Stimulated activated CD8-positive, alpha-beta memory T cell treated with anti-CD3 and anti-CD28 coated beads, Interleukin-2, amount 100 ng/mL, for 1 hour (primary cell): ENCODE measurements at regions not wholly inside any gene's neighbourhood (a gene's known extent, or its start where the extent isn't known, plus 50 kb on each side); places are given as distances from the start of the nearest gene placed in this dataset.

Experiments
- DNase-seq, 2 donors: peaks; one replicate each; pipeline ENCODE4 v3.0.0-alpha.2; 2020; ENCODE audit warnings: low read depth in 2 of 2

DNA sequence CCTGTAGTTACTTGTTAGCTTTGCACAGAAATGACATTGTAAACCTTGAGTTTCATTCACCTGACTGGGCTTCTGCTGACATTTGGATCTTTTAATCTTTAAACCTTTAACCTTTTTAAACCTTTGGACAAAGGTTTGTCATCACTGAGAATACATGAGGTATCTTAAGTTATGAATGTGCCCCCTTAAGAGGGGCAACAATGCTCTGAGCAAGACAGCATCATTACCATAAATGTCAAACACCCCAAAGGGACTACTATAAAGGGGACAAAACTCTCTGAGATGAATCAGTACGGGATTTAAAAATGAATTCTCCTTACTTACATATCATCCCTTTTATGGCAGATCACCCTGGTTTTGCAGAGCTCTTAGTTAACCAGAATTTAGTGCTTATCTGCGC is 203.3 kb downstream of the COG6 start:
- no peak for DNase-seq

DNA sequence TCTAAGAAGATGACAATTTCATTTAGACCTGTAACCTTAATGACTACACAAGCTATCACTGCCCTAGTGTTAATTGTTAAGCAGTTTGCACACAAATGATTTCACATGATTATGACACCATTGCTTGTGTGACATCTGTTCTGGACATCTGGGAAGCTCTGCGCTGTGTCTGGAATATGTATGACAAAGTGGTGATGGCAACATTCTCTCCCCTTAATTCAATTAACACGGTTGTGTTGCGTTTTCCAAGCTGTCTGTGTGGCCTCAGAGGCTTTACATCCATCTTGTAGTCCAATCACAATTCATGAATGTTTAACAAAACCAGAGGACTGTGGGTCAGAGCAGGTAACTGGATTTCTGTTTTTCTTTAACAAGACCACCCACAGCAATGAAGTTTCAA is 204.4 kb downstream of the COG6 start:
- DNase-seq, result no peak

GRCh38 chr13:39862900-39863299 is 207.4 kb downstream of the COG6 start:
- no peak for DNase-seq

GRCh38 chr13:39864221-39864620 is 208.8 kb downstream of the COG6 start:
- DNase-seq, result no peak

- no peak for DNase-seq
Measured at GRCh38 chr13:39866722-39867121, 211.3 kb downstream of the COG6 start.

- DNase-seq, result no peak
Measured at GRCh38 chr13:39867807-39868206, 212.3 kb downstream of the COG6 start.

GRCh38 chr13:39870197-39870747 is 214.8 kb downstream of the COG6 start:
- DNase-seq, result no peak

GRCh38 chr13:39874331-39875053 is 219.0 kb downstream of the COG6 start:
- DNase-seq, result no peak

GRCh38 chr13:39875111-39875987 is 219.9 kb downstream of the COG6 start:
- DNase-seq, result no peak

DNA sequence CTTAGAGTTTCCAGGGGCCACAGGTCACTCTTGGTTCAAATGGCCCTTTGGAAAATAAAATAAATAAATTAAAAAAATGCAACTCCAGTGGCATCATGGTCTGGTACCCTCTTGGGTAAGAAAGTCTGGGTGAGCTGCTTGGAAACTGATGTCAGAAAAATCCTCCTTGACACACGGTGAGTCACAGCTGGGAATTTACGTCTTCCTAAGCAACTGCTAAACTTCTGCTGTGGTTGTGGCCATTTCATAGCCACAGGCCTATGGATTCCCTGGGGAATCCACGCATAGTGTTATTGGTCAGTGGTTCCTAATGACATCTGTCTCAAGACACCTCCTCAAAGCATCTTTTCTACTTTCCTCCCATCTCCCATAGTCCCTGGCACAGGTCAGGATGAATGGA is 220.8 kb downstream of the COG6 start:
- DNase-seq, result no peak

GRCh38 chr13:39877134-39877533 is 221.7 kb downstream of the COG6 start:
- no peak for DNase-seq

DNA sequence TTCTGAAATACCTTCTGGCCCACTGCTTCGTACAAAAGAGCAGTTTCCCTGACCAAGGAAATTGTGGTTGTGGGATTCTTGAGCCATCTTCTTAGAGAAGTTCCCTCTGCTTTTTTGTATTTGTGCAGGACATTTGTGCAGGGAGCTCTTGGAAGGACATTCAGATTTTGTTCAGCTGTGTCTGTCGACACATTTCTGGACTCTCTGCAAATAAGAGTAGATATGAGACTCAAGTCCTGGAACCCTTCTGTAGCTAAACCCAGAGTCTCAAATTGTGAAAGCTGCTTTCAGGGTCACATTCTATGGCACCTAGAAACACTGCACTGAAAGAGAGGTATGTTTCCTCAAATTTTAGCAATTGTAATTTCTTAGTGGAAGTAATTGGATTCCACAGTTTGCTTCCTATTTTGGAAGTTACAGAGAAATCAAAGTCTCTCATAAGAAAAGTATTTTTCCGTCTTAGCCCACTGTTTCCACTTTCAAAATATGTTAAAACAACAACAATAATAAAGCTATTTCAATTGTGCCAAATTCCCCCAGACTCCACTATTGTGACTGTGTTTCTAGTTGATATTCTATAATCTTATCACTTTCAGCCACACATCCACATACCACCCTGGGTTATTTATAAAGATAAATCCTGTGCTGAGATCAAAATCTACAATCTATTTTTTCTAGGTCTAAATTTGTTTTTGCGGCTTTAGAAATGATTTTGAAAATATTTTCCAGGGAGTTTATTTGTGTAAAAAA is 224.0 kb downstream of the COG6 start:
- no peak for DNase-seq

GRCh38 chr13:39881383-39881782 is 225.9 kb downstream of the COG6 start:
- no peak for DNase-seq

DNA sequence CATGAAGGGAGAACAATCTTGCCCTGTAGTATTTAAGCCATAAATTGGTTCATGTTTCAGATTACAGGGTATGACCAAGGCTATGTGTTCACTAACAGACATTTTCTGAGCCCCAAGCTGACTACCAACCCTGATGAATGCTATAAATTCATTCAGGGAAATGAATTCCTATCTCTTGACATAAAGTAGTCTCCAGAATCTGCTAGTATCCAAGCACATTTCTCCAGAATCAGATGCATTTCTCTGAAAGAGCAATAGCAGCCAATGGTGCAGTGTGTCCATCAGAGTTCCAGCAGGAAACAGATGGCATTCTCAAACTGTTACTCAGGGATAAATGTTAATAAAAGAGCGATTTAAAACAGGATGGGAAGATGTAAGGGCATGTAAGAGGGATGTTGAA is 226.4 kb downstream of the COG6 start:
- no peak for DNase-seq

DNA sequence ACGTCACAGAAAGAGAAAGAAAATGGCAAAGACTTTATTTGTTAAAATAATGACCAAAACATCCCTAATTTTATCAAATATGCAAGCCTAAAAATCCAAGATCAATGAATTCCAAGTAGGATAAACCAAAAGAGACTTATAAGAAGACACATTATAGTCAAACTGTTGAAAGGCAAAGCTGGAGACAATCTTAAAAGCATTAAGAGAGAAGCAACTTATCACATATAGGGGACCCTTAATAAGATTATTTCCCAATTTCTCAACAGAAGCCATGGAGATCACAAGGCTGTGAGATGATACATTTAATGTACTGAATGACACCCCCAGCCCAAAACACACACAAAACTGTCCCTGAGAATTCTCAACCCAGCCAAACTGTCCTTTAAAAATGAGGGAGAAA is 228.7 kb downstream of the COG6 start:
- no peak for DNase-seq

GRCh38 chr13:39886336-39886735 is 230.9 kb downstream of the COG6 start:
- no peak for DNase-seq

DNA sequence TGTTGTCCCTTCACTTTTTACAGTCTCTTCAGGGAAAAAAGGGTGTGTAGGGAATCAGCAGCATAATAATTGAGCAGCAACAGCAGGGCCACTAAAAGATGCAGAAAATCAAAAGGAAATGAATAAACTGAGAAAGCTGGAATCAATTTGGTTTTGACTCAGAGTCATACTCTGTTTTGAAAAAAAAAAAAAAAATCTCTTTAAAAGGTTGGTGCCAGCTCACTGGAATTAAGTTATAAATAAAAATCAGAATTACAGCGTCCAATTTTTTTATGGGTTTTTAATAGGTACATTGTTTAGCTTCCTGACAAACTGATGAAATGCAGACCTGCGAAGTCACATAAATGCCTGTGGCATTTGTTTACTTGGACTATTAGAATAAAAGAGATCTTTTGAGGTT is 231.9 kb downstream of the COG6 start:
- DNase-seq, result no peak

- no peak for DNase-seq
Measured at GRCh38 chr13:39888865-39889810, 233.7 kb downstream of the COG6 start.

DNA sequence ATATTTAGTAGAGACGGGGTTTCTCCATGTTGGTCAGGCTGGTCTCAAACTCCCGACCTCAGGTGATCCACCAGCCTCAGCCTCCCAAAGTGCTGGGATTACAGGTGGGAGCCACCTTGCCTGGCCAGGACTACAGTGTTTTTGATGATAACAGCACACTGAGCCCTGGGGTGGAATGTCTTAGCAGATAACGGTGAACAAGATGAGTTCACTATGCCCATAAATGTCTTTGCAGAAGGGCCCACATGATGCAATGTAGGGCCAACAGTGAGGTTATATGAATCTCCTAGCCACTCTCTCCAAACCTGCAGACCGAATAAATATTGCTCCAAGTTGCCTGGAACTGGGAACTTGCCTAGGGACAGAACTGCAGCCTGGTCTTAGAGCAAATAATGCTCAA is 235.1 kb downstream of the COG6 start:
- DNase-seq, result no peak

GRCh38 chr13:39892721-39893685 is 237.5 kb downstream of the COG6 start:
- no peak for DNase-seq
